ENCODE measurements at regions not wholly inside any gene's neighbourhood (a gene's known extent, or its start where the extent isn't known, plus 50 kb on each side); places are given as distances from the start of the nearest gene placed in this dataset.

DNA sequence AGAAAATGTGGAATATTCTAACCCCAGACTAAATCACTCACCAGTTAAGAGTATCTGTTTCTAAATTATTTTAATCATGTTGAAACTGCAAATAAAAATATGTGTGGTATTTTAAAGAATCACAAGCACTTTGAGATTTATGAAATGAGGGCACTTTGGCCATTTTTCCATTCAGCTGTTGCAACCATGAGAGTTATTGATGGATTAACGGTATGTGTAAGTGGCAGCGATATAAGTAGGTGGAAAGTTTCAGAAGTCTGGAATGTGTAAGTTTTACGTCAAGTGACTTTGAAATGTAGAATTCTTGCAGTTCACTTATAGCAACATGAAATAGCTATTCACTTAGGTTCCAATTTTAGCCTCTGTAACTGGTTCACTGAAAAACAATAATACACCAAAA, 905.1 kb upstream of the SLIT2 start:
- no peak for DNase-seq (ENCODE audit: low read depth, low spot score)

- DNase-seq (ENCODE audit: low read depth, low spot score) = no peak
These were observed 922.1 kb upstream of the SLIT2 start for GRCh38 chr4:19329631-19330030.

- no peak for DNase-seq (ENCODE audit: low read depth, low spot score)
These were observed 922.6 kb upstream of the SLIT2 start for GRCh38 chr4:19329077-19329476.

DNA sequence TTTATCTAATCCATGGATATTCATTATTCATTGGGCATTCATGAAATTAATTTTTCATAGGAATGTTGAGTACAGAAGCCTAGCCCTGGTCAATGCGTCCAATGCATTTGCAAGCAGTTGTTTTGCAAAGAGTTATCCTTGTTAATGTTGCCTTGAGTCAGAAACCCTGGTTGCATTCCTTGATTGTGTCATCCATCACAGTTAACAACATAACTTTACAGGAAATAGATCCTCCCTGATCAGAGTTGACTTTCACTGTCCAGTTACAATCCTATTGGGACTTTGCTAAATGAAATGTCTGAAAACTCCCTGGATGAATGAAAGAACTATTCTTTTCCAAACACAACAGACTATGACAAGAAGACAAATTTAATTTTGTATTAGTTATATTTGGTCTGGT, 924.3 kb upstream of the SLIT2 start:
- DNase-seq (ENCODE audit: low read depth, low spot score) = no peak

GRCh38 chr4:19324184-19324583, 927.5 kb upstream of the SLIT2 start:
- no peak for DNase-seq (ENCODE audit: low read depth, low spot score)

- no peak for DNase-seq (ENCODE audit: low read depth, low spot score)
These were observed 932.1 kb upstream of the SLIT2 start for GRCh38 chr4:19319607-19320006.

- DNase-seq (ENCODE audit: low read depth, low spot score) = no peak
These were observed 934.3 kb upstream of the SLIT2 start for GRCh38 chr4:19317377-19317776.

DNA sequence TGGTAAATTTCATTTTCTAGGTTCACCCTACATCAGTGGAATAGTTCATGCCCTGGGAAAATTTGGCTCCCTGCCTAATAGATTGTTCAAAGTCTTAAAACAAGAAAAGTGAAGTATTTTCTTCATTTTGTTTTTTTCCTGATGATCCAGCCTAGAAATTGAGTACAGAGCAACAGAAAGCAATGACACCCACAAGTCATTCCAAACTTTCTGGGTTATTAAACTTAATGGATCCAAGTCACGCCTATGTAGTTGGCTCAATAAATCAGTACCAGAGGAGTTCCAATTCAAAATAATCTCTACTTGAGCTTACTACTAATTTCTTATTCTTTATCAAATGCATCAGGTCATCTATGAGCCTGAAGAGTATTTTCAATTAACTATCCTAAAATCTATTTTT, 937.6 kb upstream of the SLIT2 start:
- DNase-seq (ENCODE audit: low read depth, low spot score) = no peak

- DNase-seq (ENCODE audit: low read depth, low spot score) = no peak
These were observed 942.3 kb upstream of the SLIT2 start for GRCh38 chr4:19309378-19309777.

DNA sequence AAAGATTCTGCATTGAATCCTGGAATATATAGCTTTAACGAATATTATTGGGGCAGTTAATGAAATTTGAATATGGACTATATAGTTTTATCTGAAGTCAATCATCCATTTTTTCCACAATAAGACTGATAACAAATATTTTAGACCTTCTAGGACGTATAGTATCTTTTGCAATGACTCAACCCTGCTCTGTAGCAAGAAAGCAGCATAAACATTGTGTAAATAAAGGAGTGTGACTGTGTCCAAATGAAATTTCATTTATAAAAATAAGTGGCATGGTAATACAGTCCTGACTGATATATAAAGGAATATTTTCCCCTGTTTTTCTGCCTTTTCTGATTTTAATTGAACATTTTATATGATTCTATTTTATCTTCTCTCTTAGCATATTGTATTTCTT, 947.7 kb upstream of the SLIT2 start:
- DNase-seq (ENCODE audit: low read depth, low spot score) = no peak

- no peak for DNase-seq (ENCODE audit: low read depth, low spot score)
These were observed 950.2 kb upstream of the SLIT2 start for GRCh38 chr4:19301527-19301926.

GRCh38 chr4:19300213-19300612, 951.5 kb upstream of the SLIT2 start:
- no peak for DNase-seq (ENCODE audit: low read depth, low spot score)

DNA sequence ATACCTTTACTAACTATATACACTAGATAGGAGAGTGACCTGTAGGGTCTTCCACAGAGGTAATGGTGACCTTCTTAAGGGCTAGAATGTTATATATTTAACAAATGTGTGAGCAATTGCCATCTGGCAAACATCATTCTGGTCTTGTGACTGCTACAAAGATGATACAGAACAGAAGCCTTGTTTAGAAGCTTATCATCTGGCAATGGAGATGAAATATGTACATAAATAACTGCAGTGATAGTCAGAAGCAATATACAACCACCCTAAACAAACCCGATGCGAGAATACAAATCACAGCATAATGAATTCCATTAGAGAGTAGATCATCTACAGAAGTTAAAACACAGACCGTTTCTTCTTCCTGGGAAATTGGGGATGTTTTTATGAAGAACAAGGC, 952.7 kb upstream of the SLIT2 start:
- no peak for DNase-seq (ENCODE audit: low read depth, low spot score)

DNA sequence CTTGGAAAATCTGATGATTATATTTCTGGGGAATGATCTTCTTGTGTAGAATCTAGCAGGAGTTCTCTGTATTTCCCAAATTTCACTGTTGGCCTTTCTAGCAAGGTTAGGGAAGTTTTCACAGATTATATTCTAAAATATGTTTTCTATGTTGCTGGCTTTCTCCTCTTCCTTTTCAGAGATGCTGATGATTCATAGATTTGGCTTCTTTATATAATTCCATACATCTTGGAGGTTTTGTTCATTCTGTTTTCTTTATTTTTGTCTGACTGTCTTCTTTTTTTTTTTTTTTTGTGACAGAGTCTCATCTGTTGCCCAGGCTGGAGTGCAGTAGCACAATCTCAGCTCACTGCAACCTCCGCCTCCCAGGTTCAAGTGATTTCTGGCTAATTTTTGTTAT, 957.9 kb upstream of the SLIT2 start:
- no peak for DNase-seq (ENCODE audit: low read depth, low spot score)

GRCh38 chr4:19293080-19293479, 958.6 kb upstream of the SLIT2 start:
- DNase-seq (ENCODE audit: low read depth, low spot score) = no peak

- no peak for DNase-seq (ENCODE audit: low read depth, low spot score)
These were observed 964.8 kb upstream of the SLIT2 start for GRCh38 chr4:19286924-19287323.

- DNase-seq (ENCODE audit: low read depth, low spot score) = no peak
These were observed 966.6 kb upstream of the SLIT2 start for GRCh38 chr4:19285146-19285545.

DNA sequence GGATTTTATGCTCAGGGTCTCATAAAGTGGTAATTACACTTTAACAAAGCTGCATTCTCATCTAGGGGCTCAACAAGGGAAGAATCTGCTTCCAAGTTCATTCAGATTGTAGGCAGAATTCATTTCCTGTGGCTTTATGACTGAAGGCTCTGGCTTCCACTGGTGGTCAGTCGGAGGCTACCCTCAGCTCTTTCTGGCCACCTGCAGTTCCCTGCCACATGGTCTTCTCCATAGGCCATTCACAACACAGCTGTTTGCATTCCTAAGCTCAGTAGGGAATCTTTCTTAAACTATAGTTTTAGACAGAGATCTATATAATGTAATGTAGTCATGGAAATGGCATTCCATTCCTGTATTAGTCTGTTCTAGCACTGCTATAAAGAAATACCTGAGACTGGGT, 973.0 kb upstream of the SLIT2 start:
- DNase-seq (ENCODE audit: low read depth, low spot score) = no peak

- DNase-seq (ENCODE audit: low read depth, low spot score) = no peak
These were observed 985.1 kb upstream of the SLIT2 start for GRCh38 chr4:19266566-19266965.

DNA sequence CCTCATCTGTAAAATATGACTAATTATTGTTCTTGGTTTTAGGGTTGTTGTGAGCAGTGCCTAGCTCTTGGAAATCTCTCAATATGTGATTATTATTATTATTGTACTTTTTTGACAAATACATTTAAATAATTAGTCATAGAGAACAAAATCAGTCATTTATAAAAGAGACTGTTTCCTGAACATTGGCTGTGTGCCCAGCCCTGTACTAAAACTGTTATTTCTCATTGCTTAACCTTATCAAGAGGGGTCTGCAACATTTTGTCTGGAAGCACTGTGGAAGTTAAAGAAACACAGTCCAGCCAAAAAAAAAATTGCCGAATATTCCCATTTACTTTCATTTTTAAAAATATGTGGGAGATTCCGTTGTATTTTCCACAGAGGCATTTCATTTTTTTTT, 989.2 kb upstream of the SLIT2 start:
- no peak for DNase-seq (ENCODE audit: low read depth, low spot score)

- DNase-seq (ENCODE audit: low read depth, low spot score) = no peak
These were observed 991.4 kb upstream of the SLIT2 start for GRCh38 chr4:19260346-19260745.

- DNase-seq (ENCODE audit: low read depth, low spot score) = no peak
These were observed 991.8 kb upstream of the SLIT2 start for GRCh38 chr4:19259920-19260319.

DNA sequence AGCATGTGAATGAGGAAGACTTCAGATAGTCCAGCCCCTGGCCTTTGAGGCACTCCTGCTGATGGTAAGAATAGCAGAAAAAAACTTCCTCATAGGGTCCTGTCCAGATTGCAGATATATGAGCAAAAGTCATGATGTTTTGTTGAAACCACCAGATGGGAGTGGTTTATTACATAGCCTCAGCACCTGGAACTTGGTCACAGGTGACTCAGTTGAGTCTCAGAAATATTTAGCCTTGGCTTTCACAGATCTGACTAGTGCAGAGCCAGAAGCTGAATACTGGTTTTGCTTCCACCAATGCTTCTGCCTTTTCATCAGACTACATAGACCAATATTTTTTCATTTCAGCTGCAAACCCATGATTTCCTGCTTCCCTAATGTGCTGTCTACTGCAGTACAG, 994.9 kb upstream of the SLIT2 start:
- no peak for DNase-seq (ENCODE audit: low read depth, low spot score)

- no peak for DNase-seq (ENCODE audit: low read depth, low spot score)
These were observed 997.2 kb upstream of the SLIT2 start for GRCh38 chr4:19254486-19254885.

DNA sequence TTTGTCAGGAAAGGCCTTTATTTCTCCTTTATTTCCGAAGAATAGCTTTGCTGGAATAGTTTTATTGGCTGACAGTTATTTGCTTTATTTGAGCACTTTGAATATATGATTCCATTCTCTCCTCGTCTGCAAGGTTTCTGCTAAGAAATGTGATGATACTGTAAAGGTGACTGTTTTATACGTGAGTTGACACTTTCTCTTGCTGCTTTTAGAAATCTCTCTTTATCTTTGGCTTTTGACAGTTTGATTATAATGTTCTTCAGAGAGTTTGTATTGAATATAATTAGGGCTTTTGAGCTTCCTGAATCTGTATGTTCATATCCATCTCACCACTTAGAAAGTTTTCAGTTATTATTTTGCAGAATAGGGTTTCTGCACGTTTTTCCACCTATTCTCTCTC, 1003.7 kb upstream of the SLIT2 start:
- no peak for DNase-seq (ENCODE audit: low read depth, low spot score)

Data from smooth muscle cell of the brain vasculature (primary cell).